GM19463 (cell line): ENCODE measurements at regions not wholly inside any gene's neighbourhood (a gene's known extent, or its start where the extent isn't known, plus 50 kb on each side); places are given as distances from the start of the nearest gene placed in this dataset.
A peak's percentile ranks its signal among the peaks of the same experiment; 100 is the strongest.

Source experiments
- ATAC-seq: cut with Tn5 transposase; IDR thresholded peaks from one replicate; pipeline ENCODE4 v1.9.1; 2021; ENCODE audit warnings: mild to moderate bottlenecking, moderate library complexity; ENCODE audit not compliant: unreplicated experiment

DNA sequence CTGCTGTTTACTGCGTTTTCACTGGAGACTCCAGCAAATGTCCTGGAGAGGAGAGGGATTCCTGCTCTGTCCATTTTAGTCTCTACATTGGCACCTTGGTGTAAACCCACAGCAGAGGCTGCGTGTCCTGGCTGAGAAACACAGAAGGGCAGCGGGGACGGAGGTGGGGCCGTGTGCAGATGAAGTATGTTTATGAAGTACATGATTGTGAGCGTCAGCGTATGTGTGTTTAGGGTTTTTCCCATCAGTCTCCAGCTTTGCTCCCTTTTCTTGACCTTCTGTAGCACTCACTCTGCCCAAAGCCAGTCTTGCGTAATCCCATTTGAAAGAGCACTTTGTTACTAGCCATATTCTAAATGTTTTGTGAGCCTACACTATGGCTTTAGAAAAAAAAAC lies 750.7 kb upstream of the SORCS1 start:
- peak; percentile 28 for ATAC-seq

DNA sequence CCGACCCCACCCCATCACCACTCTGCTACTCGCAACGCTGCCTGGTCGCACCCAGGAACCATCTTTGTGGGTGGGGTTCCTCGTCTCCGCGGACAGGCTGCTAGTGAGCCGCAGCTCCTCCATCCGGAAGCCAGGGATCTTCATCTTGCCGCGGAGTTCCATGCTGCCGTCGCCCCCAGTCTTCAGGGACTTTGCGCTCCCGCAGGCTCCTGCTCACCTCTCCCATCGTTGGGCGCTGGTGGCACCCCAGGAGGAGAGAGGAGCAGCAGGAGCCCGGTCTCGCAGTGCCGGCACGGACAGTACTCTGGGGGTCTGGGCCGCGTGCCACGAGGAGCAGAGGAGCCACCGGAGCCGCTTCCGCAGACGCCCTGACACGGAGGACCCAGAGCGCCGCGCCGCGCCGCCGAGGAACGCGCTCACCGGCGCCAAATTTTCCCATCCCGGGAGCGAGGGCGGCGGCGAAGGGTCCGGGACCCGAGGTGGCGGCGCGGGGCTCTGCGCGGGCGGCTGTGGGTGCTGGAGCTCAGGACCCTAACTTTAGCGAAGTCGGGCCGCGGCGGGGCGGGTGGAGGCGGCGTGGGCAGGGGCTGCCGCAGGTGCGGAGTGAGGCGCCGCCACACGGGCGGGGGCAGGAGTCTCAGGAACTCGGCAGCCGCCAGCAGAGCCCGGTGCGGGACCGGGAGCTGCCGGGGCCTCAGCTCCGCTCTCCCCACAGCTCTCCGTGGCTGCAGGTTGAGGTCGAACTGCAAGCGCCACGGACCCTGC lies 750.1 kb upstream of the SORCS1 start:
- ATAC-seq: peak; percentile 42

DNA sequence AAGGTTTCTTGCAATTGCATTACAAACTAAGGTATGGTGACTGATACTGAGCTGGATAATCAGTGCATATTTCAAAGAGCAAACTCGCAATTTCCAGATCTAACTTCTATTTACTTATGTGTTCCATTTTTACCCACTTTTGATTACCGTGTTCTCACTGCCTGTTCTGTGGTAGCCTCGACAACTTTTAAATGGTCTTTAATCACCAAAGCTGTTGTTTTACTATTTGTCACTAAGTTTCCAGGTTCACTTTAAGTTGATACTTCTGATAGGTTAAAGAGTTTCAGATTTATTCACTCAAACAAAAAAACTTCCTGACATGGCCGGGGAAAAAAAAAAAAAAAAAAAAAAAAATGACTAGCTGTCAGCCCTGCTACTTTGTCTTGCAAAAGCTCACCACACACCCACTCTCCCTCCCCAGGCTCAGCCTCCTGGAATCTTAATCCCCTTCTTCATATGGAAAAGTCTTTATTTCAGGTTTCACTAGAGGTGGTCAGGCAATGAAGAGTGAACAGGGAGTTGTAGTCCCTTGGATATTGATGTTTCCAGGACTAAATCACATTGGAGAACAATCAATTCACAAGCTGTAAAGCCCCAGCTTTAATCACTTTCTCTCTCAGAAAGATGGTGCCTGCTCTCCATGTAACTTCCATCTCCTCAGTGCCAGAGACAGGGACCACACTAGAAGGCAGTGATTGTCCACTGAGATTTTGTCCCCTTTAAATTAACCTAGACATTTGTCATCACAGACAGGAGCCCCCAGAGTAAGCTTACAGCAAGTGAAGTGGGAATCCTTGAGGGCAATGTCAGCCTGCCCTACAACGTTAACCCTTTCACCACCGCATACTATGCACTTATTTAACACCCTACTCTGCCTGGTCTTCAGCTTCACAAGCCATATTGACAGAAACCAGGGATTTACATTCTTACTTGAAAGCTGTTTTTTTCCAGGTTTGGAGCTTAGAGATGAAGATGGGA lies 749.1 kb upstream of the SORCS1 start:
- ATAC-seq: no peak

DNA sequence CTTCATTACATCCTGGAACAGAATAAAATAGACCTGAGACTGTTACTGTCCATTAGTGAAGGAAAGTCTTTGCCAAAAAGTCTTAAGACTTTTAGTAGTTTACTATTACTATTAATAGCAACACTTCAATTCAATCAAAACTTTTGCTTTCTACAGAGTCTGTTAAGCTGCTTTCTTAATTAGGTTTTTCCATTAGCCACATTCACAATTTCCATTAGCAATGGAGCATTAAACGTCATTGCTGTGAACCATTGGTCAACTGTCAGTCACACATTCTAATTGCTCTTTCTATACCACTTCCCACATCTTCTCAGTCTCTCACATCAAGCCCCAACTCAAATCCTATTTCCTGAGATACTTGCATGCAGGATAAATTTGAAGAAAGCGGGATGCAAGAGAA lies 736.6 kb upstream of the SORCS1 start:
- no peak for ATAC-seq

DNA sequence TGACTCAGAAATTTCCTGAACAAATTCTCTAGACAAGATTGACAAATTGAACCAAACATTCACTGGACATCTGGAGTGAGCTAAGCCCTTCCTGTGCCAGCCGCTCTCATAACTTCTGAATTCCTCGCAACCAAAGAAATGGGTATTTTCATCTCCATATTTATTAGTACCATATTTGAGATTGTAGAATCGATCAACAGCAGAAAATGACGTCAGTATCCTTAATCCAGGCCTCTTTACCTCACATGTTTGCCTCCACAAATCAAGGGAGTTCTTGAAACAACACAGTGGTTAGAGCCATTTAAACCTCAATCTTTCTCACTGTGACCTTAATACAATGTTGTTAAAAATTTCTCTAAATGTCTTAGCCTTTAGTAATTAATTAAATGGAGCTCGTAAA lies 735.6 kb upstream of the SORCS1 start:
- ATAC-seq: no peak

DNA sequence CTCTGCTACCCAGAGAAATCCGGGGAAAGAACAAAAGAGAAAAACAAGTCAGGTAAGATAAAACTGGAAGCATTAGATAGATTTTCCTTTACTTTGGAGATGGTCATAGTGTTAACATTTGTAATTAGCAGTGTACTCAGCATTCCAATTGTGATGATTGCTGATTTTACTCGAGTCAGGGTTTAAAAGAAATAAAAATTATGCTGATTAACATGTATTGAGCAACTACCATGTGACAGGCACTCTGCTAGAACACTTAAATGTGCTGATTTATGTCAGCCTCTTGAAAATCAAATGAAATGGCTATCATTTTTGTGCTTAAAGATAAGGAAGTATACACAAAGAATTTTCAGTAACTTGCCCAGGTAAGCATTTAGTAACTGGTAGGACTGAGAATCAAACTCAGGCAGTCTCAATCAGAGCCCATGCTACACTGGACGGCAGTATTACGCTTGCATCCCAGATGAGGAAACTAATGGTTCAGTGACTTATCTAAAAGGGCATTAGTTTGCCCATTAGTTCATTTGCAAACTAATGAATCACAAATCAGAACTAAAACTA lies 735.1 kb upstream of the SORCS1 start:
- ATAC-seq: no peak

DNA sequence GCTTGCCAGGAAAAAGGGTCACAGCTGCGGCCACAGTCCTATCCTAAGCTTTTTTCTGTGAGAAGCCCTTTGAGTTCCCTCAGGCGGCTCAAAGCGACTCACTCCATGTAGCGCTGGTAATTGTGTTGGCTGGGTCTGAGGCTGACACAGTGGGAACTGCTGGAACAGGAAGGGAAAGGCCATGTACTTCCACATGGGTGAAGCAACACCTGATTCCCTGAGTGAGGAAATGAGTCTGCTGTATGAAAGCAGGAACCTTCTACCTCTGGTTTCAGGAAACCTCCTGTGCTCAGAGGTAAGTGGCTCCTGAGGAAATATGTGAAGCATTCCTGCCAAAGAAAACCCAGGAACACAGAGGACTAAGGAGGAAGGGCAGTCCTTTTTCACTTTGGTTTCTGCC lies 734.6 kb upstream of the SORCS1 start:
- ATAC-seq: no peak

DNA sequence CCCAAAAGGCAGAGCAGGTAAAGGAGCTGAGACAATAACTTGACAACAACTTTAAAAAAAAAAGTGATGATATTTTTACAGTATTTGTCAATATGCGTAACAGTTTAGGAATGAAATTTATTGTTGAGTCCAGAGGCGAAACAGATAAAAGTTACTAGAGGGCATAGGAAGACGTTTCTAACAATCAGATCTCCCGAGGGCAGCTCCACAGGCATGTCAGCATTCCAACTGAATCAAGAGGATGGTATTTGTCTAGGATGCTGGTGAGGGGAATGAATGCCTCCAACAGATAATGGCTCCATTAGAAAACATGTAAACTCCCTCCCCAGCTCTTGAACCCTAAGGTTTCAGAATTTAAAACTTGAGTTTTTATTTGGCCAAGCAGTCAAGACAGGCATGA lies 733.9 kb upstream of the SORCS1 start:
- no peak for ATAC-seq

DNA sequence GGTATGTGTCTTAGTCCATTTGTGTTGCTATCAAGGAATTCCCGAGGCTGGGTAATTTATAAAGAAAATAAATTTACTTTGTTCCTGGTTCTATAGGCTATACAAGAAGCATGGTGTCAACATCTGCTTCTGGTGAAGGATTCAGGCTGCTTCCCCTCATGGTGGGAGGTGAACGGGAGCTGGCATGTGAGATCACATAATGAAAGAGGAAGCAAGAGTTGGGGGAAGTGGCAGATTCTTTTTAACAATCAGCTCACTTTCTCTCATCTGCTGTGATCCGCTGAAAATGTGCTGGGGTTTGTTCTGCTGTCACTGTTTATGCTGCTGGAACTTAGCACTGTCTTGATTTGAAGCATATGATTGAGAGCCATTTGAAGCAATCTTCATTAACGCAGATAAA lies 730.0 kb upstream of the SORCS1 start:
- peak; percentile 81 for ATAC-seq

DNA sequence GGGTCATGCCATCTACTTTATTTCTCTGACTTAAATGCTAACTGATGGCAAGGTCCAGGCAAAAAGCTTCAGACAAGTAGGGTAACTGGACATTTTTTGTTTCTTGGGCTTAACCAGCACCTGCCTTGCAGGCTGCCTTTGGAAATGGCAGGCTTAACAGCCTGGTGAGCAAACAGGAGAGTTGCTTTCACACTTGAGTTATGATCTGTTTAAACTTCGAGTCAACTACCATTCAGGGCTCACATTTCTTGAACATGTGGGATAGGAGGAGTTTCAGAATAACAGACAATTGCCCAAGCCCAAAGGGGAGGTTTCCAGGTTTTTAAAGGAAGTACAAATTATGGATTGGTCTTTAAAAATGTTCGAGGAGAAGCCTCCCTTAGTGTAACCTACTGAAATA lies 724.6 kb upstream of the SORCS1 start:
- ATAC-seq: no peak

DNA sequence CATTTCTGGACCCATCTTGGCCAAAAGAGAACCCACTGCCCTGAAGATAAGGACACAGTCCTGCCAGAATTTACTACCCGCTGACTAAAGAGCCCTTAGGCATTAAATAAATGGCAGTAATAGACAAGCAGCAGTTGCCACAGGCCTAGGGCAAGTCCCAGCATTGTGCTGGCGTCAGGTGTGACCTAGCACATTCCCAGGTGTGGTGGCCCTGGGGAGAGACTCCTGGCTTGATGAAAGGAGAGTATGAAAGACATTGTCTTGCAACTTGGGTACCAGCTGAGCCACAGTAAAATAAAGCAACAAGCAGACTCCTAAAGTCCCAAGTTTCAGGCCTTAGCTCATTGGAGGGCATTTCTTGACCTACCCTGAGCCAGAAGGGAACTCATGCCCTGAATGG lies 715.7 kb upstream of the SORCS1 start:
- no peak for ATAC-seq

DNA sequence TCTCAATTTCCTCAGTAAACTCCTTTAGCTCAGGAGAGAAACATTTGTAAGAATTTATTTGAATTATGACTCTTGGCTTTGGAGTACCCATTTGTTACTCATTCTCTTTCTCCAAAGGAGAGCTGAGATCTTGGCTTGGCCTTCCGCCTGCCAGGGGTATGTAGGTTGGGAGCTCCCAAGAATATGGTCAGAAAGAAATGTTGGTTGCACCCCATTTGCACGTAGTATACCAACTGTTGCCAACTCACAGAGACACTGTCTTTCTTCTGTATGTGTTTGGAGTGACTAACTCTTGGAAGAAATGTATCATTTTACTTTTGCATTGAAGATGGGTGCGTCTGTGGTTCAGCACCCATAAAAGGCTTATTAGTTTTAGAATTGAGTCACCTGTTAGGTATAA lies 708.5 kb upstream of the SORCS1 start:
- no peak for ATAC-seq

DNA sequence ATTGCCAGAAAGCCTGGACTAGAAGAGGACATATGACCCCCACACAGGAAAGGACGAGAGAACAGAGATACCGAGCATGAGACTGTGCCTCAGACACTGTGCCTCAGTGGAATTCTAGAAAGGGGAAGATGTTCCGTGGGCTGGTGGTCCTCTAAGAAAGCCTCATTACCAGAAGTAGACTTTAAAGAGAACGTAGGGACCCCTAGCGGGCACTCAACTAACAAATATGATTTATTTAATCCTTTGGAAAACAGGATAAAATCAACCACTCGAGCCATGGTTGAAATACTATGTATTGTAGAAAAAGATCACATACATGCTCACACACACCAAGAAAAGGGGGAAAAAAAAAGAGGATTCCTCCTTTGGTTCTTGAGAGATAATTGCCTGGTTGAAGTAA lies 701.2 kb upstream of the SORCS1 start:
- ATAC-seq: no peak

DNA sequence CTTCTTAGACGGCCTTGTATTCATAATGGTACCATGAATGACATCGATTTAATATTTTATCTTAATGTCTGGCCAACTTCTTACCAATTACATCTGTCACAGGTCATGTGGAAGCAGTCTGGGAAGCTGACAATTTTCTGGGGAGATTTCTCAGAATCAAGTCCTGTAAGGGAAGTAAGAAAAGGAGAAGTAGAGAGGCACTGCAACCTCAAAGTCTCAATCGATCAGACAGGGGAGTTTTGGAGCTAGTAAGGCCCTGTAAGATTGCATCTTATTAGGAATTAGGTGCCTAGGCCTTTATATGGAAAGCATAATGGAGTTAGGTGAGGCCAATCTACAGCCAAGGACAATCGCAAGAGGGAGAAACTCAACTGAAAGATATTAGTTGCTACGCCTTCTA lies 694.6 kb upstream of the SORCS1 start:
- no peak for ATAC-seq

DNA sequence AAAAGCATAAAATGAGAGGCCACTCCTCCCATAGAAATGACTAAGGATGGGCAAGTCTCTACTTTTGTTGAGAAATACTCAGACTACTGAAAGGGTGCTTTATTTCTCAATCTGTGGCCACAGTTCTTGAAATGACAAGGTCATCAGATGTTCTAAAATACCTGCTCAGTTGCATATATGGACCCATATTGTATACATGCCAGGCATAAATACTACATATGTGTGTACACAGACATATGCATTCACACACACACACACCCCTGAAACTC lies 691.5 kb upstream of the SORCS1 start:
- no peak for ATAC-seq

DNA sequence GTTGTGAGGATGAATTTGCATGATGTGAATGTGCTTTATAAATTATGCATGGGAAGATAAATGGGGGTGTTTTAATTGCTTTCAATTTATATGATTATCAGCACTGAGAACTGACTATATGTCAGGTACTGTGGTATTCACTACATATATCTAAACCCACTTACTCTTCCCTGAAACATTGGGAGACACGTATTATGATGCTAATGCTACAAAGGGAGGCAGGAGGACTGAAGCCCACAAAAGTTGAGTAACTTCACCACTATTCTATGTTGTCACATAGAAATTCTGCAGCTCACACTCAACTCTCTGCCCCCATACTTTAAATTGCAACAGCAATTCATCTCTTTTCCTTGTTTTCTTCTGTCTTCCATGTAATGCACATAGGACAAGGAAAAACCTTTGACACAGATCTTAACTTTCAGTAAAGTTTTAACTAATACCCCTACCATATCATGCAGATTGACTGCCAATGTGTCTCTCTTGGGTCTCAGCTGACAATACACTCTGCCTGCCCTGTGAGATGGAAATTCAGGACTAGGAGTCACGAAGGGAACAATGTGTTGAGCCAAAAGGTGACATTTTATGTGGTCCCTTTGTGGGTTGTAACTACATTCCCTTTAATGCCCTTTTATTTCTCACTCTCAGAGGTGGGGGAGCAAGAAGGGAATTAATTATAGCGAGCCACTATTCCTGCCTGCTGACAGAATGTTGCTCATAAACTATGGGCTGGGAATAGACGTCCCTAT lies 691.0 kb upstream of the SORCS1 start:
- ATAC-seq: no peak

DNA sequence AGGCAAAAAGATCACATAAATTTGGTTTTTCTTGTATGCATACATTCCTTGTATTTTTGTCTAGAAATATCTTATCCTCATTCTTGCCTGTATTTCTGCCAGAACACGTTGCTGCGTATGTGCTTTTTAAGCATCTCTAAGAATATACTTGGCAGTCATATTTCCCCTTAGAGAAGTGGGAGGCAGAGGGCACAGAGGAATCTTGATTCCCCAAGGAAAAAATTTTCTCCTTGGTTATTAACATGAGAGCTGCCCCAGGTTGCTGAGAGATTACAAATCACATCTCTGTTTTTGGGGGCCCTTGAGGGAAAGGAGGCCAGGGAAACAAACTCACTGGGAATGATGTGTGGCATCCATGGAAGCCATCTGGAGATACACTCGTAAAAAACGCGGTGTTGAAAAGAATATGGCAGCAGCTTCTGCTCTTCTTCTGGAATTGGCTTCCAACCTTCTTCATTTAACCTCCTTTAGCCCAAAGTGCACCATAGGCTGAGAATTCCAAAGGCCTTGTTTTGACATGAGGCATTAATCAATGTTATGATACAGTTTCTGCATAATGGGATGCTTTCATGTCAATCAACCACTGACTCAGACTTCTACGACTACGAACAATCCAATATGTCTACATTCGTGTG lies 684.3 kb upstream of the SORCS1 start:
- no peak for ATAC-seq

DNA sequence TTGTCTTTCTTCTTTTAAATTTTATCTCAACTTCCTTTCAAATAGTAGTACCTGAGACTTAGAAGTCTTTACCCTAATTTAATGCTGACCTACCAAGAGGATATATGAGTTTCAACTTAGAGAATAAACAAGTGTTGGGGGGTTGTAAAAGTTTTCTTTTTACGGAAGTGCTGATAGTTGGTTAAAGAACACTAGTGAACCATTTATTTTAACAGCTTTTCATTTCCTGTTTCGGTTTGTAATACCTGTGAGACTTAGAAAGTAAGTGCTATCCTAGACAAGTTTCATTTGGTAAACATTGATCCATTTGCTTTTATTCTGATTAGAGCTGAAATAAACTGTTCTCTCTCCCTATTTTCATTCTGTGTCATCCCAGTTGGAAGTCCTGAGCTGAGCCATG lies 683.1 kb upstream of the SORCS1 start:
- ATAC-seq: peak; percentile 87

DNA sequence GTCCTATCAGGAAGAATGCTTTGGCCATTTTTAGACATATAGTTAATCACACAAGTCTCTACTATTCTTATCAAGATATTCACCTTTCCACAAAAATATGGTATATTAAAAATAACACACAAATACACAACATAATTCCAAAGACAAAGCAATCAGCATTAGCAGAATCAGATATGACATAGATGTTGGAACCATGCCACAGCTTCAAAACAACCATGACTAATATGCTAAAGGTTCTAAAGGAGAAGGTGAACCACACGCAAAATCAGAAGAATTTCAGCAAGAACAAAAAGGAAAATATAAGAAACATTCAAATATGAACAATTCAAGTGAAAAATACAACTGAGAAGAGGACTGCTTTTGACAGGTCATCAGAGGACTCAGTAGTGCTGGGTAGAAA lies 670.2 kb upstream of the SORCS1 start:
- ATAC-seq: no peak

DNA sequence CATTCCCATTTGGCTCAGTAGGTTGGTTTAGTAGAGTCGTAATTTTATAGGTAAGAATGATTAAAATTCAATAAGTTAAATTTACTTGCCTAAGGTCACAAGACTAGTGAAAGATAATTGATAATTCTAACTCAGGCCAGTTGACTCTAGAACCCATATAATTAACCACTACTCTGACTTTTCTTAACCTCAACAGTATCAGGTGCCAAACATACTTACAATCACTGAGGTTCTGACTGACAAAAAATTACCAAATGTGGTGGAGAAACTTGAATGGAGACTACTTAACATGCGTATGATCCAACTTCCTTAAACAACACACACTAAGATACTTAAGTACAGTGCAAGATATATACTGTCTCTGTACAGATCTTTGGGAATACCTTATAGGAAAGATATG lies 667.3 kb upstream of the SORCS1 start:
- ATAC-seq: no peak

DNA sequence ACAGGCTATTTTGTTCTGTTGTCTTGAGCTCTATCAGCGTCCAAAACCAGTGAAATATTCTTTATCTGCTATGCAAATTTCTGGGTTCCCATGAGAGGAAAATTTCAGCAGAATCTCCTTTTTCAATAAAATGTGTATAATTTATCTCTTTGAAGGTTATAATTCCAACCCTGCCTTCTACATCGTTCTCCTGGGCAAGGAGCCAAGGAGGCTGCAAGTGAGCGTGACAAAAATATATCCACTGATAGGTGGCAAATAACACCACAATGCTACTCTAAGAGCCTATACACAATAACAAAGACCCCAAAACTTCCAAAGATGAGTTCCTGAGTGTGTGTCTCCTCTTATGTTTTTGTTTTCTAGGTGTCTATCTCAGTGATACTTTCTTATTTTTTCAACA lies 664.7 kb upstream of the SORCS1 start:
- no peak for ATAC-seq
